GM21529 (cell line): ENCODE measurements at regions not wholly inside any gene's neighbourhood (a gene's known extent, or its start where the extent isn't known, plus 50 kb on each side); places are given as distances from the start of the nearest gene placed in this dataset.
"Not testable (repeated sequence)": the region's sequence is repeated elsewhere in the genome, so short reads cannot be mapped to it uniquely, and the experiment has no call there.

Experiments used
- ATAC-seq: cut with Tn5 transposase; IDR thresholded peaks from one replicate; pipeline ENCODE4 v1.9.1; 2021; ENCODE audit not compliant: unreplicated experiment

DNA sequence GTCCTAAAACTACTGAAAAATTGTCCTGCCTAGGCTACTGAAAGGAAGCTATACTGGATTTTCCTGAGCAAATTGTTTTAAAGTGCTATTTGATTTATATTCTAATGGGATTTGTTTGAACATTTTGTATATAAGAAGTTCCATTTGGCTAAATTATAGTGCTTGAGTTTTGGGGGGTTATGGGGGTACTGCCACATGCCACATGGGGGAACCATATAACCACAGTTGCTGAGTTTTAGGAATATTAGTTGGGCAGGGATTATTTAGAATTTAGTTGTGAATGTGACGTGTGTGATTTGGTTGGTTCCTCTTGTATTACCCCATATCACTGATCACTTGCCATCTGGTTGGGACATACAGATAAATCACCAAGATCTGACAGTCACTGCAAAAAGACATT, 224.5 kb upstream of the TAPT1 start:
- ATAC-seq, result no peak

DNA sequence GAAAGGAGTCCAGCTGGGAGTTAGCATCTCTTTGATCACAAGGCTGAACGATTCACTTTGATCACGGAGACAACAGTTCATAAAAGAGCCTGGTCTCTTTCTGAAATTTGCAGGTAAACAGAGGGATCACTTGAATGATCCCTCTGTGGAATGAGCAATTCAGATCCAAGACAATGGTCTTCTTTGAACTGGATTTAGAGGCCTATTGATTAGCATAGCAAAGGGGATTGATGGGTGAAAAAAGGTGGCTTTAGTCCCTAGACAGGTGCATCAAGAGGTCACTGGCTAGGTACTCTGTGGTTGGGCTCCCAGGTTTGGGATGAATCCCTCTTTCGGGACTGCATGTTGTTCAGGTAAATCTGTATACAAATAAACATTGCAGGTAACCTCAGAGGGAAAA, 223.8 kb upstream of the TAPT1 start:
- no peak for ATAC-seq

- ATAC-seq, result no peak
Observed at GRCh38 chr4:16449406-16449805, 223.1 kb upstream of the TAPT1 start.

DNA sequence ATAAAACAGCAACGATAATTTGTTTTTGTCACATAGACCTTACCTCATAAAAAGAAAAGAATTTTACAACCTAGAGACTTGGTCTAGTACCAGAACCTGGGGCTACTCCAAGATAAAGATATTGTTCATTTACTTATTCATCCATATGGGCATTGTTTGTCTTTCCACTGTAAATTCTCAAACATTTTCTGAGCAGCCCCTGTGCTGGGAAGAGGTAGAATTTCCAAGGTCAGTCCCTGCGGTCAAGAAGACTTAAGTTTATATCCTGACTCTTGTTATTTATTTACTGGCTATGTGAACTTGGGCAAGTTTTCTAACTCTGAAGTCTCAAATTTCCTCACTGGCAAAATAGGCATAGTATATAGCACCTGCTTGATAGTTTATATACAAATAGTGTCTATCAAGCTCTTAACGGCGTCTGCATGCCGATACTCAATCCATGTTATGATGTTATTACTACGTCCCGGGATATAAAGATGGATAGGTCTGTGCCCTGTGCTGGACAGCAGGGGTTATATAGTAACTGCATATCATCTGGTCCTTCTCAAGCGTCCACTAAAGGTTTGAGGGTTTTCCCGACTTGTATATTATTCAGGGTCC, 222.1 kb upstream of the TAPT1 start:
- no peak for ATAC-seq

GRCh38 chr4:16443504-16444088, 217.3 kb upstream of the TAPT1 start:
- peak; percentile 78 for ATAC-seq

- ATAC-seq, result no peak
Observed at GRCh38 chr4:16442296-16442695, 216.0 kb upstream of the TAPT1 start.

DNA sequence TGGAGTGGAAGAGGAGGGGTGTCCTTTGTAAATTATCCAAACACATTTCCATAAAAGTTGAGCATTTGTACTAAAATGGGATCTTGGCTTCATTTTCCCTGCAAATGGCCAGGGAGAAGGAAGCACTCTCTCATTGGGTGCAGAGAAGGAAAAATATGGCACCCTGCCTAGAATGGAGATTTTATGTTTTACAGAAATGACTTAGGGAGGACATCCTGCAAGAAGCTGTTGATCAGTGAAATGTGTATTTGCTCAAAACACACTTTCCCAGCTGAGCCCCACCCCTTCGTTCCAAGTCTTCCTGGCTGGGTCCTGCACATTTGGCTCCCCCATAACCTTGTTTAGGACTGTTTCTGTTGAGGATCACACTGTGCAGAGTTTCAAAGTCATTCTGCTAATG, 213.5 kb upstream of the TAPT1 start:
- ATAC-seq, result no peak

DNA sequence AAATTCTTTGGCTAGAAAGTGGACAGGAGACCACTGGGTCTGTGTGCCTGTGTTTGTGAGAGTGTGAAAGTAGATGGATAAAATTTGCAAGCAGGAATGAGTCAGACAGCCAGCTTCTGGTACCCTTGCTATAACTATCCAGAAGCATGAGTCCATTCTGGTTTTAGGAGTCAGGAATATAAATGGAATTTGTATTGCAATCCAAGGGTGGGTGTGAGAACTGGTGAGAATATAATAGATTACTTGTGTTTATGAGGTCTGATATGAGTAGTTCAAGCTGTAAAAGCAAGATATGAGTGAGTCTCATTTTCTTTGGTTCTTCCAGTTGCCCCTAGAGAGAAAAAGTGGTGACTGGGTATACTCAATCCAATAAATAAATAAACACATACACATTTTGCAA, 212.7 kb upstream of the TAPT1 start:
- no peak for ATAC-seq

- no peak for ATAC-seq
Observed at GRCh38 chr4:16437836-16438235, 211.6 kb upstream of the TAPT1 start.

- no peak for ATAC-seq
Observed at GRCh38 chr4:16431866-16432265, 205.6 kb upstream of the TAPT1 start.

DNA sequence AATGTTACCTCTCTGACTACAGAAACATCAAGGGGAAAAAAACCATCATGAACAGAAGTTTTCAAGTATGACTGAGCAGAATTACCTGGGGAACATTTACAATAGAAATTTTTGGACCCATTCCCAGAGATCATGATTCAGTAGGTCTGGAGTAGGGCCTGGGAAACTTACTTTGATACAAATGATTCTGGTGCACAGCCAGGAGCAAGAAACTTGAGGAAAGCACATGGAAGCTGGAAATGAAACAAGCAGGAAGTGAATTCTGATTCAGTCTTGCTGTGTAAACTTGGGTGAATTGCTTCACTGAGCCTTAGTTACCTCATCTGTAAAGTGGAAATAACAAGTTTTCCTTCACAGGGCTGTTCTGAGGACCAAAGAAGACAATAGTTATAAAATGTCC, 192.5 kb upstream of the TAPT1 start:
- no peak for ATAC-seq

DNA sequence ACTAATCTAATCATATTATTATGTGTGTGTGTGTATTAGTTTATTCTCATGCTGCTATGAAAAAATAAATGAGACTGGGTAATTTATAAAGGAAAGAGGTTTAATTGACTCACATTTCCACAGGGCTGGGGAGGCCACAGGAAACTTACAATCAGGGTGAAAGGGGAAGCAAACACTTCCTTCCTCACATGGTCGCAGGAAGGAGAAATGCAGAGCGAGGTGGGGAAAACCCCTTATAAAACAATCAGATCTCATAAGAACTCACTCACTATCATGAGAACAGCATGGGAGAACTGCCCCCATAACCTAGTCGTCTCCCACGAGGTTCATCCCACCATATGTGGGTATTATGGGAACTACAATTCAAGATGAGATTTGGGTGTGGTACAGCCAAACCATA, 190.9 kb upstream of the TAPT1 start:
- no peak for ATAC-seq

GRCh38 chr4:16416601-16417000, 190.3 kb upstream of the TAPT1 start:
- ATAC-seq, result no peak

DNA sequence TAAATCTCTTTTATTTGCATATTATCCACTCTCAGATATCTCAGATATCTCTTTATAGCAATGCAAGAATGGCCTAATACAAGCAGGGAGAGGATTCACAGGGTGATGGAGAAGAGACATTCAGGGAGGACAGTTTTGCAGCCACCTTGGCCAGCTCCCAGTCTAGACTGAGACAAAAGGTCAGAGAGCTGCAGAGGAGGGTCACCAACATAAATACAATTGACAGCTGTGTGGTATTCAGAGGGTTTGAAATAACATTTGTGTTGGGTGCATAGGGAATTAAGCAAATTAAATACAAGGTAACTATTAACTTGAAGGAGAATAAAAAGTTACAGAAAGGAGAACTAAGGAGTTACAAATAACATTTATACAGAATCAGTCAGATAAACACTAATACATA, 189.5 kb upstream of the TAPT1 start:
- no peak for ATAC-seq

DNA sequence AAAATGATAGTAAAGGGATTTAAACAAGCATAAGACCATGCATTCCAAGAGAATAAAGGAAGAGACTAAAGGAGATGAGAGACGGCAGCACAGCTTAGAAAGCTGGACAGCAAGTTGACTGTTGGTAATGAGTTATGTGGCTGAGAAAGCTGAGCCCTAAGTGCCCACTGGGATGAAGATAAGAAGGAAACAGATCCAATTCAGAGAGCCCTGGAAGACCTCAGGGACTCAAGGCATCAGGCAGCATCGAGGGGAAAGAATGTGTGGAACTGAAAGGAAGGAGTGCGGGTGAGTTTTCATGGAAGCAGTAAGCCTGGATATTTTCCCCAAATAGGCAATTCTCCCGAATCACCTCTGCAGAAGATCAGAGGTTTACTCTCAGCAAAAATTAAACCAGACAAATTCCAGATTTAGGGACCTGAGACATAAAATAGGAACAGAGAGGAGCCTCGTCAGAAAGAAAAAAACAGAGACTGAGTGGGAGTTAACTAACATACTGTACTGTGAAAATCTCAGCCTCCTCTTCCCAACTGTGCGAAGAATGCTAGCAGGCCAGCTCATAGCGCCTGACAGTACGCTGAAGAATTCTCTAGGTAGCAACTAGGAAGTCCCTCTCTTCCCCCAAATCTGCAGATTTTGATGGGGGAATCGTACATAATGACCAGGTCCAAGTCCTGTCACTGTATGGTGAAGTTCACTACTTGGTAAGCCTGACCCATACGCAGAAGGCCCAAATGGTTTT, 187.7 kb upstream of the TAPT1 start:
- no peak for ATAC-seq

DNA sequence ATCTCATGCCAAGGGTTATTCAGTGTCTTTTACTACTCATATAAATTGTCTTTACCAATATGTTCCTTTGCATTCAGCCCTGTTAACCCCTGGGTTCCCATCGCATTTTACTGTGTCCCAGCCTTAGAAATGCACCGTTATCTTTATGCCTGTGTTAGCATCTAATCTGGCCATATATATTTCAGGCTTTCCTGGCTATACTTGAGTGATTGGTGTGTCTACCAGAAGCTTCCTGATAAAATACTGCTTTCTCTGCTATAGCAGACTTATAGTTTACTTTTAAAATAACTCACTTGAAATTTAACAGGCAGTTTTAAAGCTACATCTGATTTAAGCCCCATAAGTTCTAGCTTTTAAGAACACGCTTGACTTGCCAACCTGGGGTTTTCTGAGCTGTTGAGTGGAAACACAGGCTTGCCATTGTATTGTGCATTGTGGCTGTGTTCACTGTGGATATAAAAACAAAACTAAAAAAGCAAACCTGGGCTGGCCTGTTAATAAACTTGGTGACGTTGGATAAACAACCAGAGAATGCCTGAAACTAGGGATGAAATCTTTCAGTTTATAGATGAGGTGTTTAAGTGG, 185.3 kb upstream of the TAPT1 start:
- ATAC-seq, result no peak

DNA sequence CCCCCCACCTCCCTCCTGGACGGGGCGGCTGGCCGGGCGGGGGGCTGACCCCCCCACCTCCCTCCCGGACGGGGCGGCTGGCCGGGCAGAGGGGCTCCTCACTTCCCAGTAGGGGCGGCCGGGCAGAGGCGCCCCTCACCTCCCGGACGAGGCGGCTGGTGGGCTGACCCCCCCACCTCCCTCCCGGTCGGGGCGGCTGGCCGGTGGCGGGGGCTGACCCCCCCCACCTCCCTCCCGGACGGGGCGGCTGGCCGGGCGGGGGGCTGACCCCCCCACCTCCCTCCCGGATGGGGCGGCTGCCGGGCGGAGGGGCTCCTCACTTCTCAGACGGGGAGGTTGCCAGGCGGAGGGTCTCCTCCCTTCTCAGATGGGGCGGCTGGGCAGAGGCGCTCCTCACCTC, 166.9 kb upstream of the TAPT1 start:
- not testable (repeated sequence) for ATAC-seq

DNA sequence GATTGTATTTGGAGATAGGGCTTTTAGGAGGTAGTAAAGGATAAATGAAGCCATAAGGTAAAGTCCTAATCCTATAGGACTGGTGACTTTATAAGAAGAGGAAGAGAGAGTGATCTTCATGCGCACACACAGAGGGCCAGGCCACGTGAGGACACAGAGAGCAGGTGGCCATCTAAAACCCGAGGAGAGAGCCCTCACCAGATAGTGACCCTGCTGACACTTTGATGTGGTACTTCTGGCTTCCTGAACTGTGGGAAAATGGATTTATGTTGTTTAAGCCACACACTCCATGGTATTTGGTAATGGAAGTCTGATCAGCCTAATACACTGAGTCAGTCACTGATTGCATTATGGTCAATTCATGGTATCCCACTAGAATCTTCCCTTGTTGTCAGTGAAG, 164.9 kb upstream of the TAPT1 start:
- ATAC-seq, result no peak

GRCh38 chr4:16387448-16387847, 161.2 kb upstream of the TAPT1 start:
- ATAC-seq, result no peak

DNA sequence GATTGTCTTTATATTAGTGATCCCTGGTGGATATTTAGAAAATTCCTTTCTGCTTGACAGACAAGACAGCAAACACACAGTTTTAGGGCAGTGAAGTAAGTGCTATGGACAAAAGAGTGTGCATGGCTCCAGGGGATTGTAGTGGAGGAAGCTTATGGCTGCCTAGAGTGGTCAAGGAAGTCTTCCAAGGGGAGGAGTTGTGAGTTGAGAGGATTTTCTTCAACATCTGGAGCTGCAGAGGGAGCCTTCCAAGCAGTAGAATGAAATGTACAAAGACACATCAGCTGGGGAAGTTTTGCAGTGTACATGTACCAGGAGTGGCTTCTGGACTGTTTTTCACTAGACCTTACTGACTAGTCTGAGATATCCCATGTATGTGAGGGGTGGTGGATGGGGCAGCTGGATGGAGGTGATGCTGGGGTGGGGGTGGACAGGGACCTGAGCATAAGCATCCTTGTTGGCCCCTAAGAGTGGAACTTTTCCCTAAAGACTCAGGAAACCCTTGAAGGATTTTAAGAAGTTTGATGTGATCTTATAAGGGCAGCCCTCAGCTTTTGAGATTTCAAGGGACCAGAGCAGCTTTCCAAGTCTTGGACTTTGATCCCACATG, 160.5 kb upstream of the TAPT1 start:
- ATAC-seq, result no peak

- no peak for ATAC-seq
Observed at GRCh38 chr4:16384576-16384975, 158.3 kb upstream of the TAPT1 start.

DNA sequence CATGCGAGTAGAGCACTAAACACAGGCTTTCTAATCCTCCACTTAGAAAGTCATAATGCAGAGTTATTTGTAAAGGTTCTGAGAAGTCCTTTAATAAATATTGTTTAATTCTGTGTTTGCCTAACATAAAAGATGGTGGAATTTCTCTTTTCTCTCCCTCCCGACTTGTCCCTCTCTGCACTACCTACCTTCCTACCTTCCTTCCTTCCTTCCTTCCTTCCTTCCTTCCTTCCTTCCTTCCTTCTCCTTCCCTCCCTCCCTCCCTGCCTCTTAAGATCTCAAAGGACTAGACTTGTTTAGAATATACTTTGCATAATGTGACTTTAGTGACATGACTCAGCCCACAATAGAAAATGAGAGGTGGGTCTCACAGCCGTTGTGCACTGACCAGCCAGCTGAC, 156.3 kb upstream of the TAPT1 start:
- no peak for ATAC-seq
